GM06990 (cell line): ENCODE measurements at regions not wholly inside any gene's neighbourhood (a gene's known extent, or its start where the extent isn't known, plus 50 kb on each side); places are given as distances from the start of the nearest gene placed in this dataset.
"Not testable (repeated sequence)": the region's sequence is repeated elsewhere in the genome, so short reads cannot be mapped to it uniquely, and the experiment has no call there.

ENCODE experiments used
- DNase-seq: peaks from one replicate; pipeline ENCODE4 v3.0.0-alpha.2; 2011; ENCODE audit not compliant: insufficient read length; ENCODE audit errors: extremely low read depth
- H3K27me3 ChIP-seq: replicated peaks from 2 replicates; pipeline ENCODE4 v1.6.0; 2011; ENCODE audit warnings: low read length; ENCODE audit not compliant: control insufficient read depth, insufficient read depth
- H3K36me3 ChIP-seq: 2 replicates; pipeline ENCODE4 v1.5.1; 2011; ENCODE audit warnings: low read length; ENCODE audit not compliant: control insufficient read depth, insufficient read depth
- H3K4me3 ChIP-seq: replicated peaks from 2 replicates; pipeline ENCODE4 v1.5.1; 2011; ENCODE audit warnings: low read depth, mild to moderate bottlenecking, control low read depth, low read length
- TF ChIP-seq, protein P1 (sequence below): IDR thresholded peaks from 2 replicates; pipeline ENCODE4 v1.5.1; 2011; ENCODE audit warnings: low read length, control low read depth, mild to moderate bottlenecking, inconsistent platforms; ENCODE audit not compliant: insufficient read depth, poor library complexity, severe bottlenecking

DNA sequence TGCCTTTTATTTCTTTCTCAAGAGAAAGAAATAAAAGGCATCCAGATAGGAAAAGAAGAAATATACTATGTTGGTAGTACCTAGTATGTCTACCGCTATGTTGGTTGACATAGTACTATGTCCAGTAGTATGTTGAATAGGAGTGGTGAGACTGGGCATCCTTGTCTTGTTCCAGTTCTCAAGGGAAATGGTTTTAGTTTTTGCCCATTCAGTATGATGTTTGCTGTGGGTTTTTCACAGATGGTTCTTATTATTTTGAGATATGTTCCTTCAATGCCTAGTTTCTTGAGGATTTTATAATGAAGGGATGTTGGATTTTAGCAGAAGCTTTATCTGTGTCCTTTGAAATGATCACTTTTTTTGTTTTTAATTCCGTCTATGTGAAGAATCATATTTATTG lies 53.0 kb upstream of the CSNK1A1L start:
- Histone ChIP-seq H3K36me3 (no peaks in the 10 kb centered on the region), H3K27me3 (no peaks in the 10 kb centered on the region), H3K4me3 (no peak overlapping the region)
- DNase-seq, result no peak
- TF ChIP-seq, protein P1, sequence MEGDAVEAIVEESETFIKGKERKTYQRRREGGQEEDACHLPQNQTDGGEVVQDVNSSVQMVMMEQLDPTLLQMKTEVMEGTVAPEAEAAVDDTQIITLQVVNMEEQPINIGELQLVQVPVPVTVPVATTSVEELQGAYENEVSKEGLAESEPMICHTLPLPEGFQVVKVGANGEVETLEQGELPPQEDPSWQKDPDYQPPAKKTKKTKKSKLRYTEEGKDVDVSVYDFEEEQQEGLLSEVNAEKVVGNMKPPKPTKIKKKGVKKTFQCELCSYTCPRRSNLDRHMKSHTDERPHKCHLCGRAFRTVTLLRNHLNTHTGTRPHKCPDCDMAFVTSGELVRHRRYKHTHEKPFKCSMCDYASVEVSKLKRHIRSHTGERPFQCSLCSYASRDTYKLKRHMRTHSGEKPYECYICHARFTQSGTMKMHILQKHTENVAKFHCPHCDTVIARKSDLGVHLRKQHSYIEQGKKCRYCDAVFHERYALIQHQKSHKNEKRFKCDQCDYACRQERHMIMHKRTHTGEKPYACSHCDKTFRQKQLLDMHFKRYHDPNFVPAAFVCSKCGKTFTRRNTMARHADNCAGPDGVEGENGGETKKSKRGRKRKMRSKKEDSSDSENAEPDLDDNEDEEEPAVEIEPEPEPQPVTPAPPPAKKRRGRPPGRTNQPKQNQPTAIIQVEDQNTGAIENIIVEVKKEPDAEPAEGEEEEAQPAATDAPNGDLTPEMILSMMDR, result no peak

- not testable (repeated sequence) for H3K4me3 ChIP-seq, H3K27me3 ChIP-seq, DNase-seq, H3K36me3 ChIP-seq
These were observed 50.2 kb upstream of the CSNK1A1L start for GRCh38 chr13:37155613-37156097.
